Erythroblast (primary cell): ENCODE measurements at regions not wholly inside any gene's neighbourhood (a gene's known extent, or its start where the extent isn't known, plus 50 kb on each side); places are given as distances from the start of the nearest gene placed in this dataset.

ENCODE experiments used
- GATA1 ChIP-seq: IDR thresholded peaks from 2 replicates; pipeline ENCODE4 v1.6.1; 2011; ENCODE audit warnings: low read depth, mild to moderate bottlenecking, control low read depth, low read length, moderate library complexity
- POLR2A ChIP-seq: IDR thresholded peaks from 2 replicates; pipeline ENCODE4 v1.6.1; 2011; ENCODE audit warnings: mild to moderate bottlenecking, low read length

- TF ChIP-seq POLR2A (no peak), GATA1 (no peak)
Observed at GRCh38 chr4:125511715-125512114, 197.0 kb downstream of the FAT4 start.
